ENCODE measurements at regions not wholly inside any gene's neighbourhood (a gene's known extent, or its start where the extent isn't known, plus 50 kb on each side); places are given as distances from the start of the nearest gene placed in this dataset.

DNA sequence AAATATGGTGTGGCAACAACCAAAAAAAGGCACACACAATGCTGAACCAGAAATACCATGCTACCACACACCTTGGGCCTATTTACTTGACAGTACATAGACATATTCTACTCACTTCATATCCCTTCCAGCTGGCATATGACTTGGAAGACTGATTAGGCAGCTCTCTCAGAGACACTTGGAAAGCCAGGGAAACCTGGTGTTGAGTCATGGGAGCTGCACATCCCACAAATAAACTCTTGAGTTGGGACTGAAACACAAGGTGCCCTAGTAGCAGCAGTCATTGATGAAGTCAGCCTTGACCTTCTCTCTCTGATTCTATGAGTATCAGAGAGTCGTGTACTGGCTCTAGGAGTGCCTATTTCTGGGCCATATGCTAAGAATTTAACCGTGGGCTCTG lies 776.6 kb upstream of the LCORL start:
- no peaks in the 10 kb centered on the region for H3K4me1 ChIP-seq (ENCODE audit: control insufficient read depth, insufficient read depth, low read length, poor library complexity, severe bottlenecking)
- DNase-seq: no peak
- no peak overlapping the region for H3K27ac ChIP-seq (ENCODE audit: insufficient read depth, low read length, poor library complexity, severe bottlenecking)

DNA sequence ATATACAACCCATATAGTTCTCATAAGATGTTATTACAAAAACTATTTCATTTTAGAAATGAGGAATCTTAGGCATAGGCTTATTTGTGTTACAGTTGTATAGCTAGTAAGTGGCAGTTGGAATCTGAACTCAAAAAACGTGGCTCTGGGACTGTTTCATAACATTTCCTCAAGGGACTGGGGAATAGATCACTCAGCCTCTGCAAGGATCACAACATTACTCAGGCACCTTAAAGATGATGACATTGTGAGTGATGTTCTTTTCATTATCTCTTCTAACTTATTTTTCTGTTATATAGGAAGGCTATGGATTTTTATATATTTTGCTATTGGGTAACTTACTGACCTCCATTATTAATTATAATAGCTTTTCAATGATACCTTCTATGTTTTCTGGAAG lies 774.2 kb upstream of the LCORL start:
- no peaks in the 10 kb centered on the region for H3K27me3 ChIP-seq (replicated peaks; ENCODE audit: control insufficient read depth, insufficient read depth, low read length, poor library complexity, severe bottlenecking)
- no peak overlapping the region for H3K4me3 ChIP-seq (ENCODE audit: insufficient read depth, low read depth, low read length, poor library complexity, severe bottlenecking)
- no peak for DNase-seq
- no peaks in the 10 kb centered on the region for H3K4me1 ChIP-seq (ENCODE audit: control insufficient read depth, insufficient read depth, low read length, poor library complexity, severe bottlenecking)
- no peaks in the 10 kb centered on the region for H3K9me3 ChIP-seq (ENCODE audit: control insufficient read depth, low read length)
- no peaks in the 10 kb centered on the region for H3K36me3 ChIP-seq (ENCODE audit: control insufficient read depth, insufficient read depth, low read length)
- no peak overlapping the region for H3K27ac ChIP-seq (ENCODE audit: insufficient read depth, low read length, poor library complexity, severe bottlenecking)

More for the DNA sequence above, 776.6 kb upstream of the LCORL start:
- Histone ChIP-seq H3K36me3 (ENCODE audit: control insufficient read depth, insufficient read depth, low read length) (no peaks in the 10 kb centered on the region), H3K9me3 (ENCODE audit: control insufficient read depth, low read length) (no peaks in the 10 kb centered on the region), H3K4me3 (ENCODE audit: insufficient read depth, low read depth, low read length, poor library complexity, severe bottlenecking) (no peak overlapping the region), H3K27me3 (replicated peaks; ENCODE audit: control insufficient read depth, insufficient read depth, low read length, poor library complexity, severe bottlenecking) (no peaks in the 10 kb centered on the region)

DNA sequence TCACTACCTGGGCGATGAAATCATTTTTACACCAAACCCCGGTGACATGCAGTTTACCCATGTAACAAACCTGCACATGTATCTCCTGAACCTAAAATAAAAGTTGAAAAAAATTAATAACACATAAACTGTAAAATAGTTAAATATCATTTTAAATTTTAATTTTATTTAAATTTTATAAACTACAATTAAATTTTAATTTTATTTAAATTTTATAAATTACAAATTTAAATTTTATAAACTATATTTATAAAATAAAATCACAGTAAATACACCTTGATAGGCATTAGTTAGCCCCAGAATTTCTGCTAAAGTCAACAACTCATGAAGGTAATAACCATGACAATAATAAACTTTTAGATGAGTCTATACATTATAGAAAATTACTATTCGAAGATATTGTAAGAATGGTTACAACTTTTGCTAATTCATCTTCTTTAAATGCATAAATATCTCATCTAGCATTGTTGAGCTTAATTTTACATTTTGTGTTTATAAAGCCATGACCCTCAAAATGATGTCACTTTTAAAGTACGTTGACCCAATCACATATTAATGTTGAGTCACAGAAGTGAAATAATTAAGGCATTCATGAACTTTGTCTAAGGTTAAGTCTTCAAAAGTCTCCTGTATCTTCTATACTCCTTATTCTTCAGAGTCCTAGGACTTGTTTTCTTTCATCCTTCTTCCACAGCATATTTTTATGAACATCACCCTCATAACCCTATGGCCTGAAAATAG lies 755.8 kb upstream of the LCORL start:
- Histone ChIP-seq H3K27me3 (replicated peaks; ENCODE audit: control insufficient read depth, insufficient read depth, low read length, poor library complexity, severe bottlenecking) (no peaks in the 10 kb centered on the region), H3K36me3 (ENCODE audit: control insufficient read depth, insufficient read depth, low read length) (no peaks in the 10 kb centered on the region), H3K4me1 (ENCODE audit: control insufficient read depth, insufficient read depth, low read length, poor library complexity, severe bottlenecking) (no peaks in the 10 kb centered on the region), H3K4me3 (ENCODE audit: insufficient read depth, low read depth, low read length, poor library complexity, severe bottlenecking) (no peak overlapping the region), H3K9me3 (ENCODE audit: control insufficient read depth, low read length) (no peaks in the 10 kb centered on the region), H3K27ac (ENCODE audit: insufficient read depth, low read length, poor library complexity, severe bottlenecking) (no peak overlapping the region)
- DNase-seq: no peak

DNA sequence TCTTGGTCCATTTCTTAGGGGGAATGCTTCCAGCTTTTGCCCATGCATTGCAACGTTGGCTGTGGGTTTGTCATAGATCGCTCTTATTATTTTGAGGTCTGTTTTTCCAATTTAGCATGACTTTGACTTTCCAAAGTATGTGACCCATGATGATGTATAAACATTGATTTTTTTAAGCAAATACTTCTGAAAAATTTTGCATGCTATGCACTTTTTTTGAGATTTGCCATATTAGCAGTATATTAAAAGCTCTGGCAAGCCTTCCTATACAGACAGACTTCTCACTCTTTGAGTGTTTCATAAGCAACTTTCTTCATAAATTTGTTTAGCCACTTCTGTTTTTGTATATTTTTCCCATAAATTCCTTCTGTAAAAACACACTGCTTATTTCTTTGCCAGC lies 746.4 kb upstream of the LCORL start:
- Histone ChIP-seq H3K27ac (ENCODE audit: insufficient read depth, low read length, poor library complexity, severe bottlenecking) (no peak overlapping the region), H3K4me3 (ENCODE audit: insufficient read depth, low read depth, low read length, poor library complexity, severe bottlenecking) (no peak overlapping the region), H3K36me3 (ENCODE audit: control insufficient read depth, insufficient read depth, low read length) (no peaks in the 10 kb centered on the region), H3K27me3 (replicated peaks; ENCODE audit: control insufficient read depth, insufficient read depth, low read length, poor library complexity, severe bottlenecking) (no peaks in the 10 kb centered on the region), H3K4me1 (ENCODE audit: control insufficient read depth, insufficient read depth, low read length, poor library complexity, severe bottlenecking) (no peaks in the 10 kb centered on the region), H3K9me3 (ENCODE audit: control insufficient read depth, low read length) (no peaks in the 10 kb centered on the region)
- no peak for DNase-seq

DNA sequence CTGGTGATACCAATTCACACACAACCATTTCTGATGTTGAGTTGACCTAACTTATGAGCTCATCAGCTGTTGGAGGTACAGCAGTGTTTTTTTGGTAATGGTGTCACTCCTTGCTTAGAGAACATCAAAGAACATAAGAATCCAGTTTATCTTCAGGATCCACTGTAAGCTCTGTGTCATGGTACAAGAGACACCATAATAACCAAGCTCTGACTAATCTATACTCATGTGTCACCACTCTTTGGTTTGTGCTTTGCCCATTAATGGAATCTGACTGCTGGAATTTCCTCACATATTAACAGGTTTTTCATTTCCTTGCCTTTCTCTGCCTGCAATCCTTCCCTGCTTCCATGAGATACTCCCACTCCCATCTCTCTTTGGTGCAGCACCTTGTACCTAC lies 735.1 kb upstream of the LCORL start:
- no peak overlapping the region for H3K27ac ChIP-seq (ENCODE audit: insufficient read depth, low read length, poor library complexity, severe bottlenecking)
- no peak overlapping the region for H3K4me3 ChIP-seq (ENCODE audit: insufficient read depth, low read depth, low read length, poor library complexity, severe bottlenecking)
- H3K36me3 ChIP-seq (ENCODE audit: control insufficient read depth, insufficient read depth, low read length): no peaks in the 10 kb centered on the region
- H3K27me3 ChIP-seq (replicated peaks; ENCODE audit: control insufficient read depth, insufficient read depth, low read length, poor library complexity, severe bottlenecking): no peaks in the 10 kb centered on the region
- DNase-seq: no peak
- H3K9me3 ChIP-seq (ENCODE audit: control insufficient read depth, low read length): no peaks in the 10 kb centered on the region
- H3K4me1 ChIP-seq (ENCODE audit: control insufficient read depth, insufficient read depth, low read length, poor library complexity, severe bottlenecking): no peaks in the 10 kb centered on the region

DNA sequence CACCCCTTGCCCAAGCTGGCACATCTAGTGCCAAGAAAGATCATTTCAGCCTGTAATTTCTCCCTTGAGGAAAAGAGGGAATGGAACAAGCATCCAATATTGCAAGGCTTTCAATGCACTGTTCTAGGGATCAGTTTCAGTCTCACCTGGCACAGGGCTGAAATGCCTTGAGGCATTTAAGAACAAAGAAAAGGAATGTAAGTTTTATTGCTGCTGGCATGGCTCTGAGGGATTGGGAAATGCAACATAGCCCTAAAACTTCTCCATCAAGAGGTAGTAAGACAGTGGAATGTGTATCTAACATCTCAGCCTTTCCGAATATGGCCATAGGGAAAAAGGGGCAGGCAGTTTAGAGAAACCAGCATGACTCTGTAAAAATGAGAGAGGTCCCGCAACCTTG lies 732.6 kb upstream of the LCORL start:
- no peaks in the 10 kb centered on the region for H3K27me3 ChIP-seq (replicated peaks; ENCODE audit: control insufficient read depth, insufficient read depth, low read length, poor library complexity, severe bottlenecking)
- H3K4me1 ChIP-seq (ENCODE audit: control insufficient read depth, insufficient read depth, low read length, poor library complexity, severe bottlenecking): no peaks in the 10 kb centered on the region
- H3K4me3 ChIP-seq (ENCODE audit: insufficient read depth, low read depth, low read length, poor library complexity, severe bottlenecking): no peak overlapping the region
- no peak for DNase-seq
- H3K36me3 ChIP-seq (ENCODE audit: control insufficient read depth, insufficient read depth, low read length): no peaks in the 10 kb centered on the region
- H3K27ac ChIP-seq (ENCODE audit: insufficient read depth, low read length, poor library complexity, severe bottlenecking): no peak overlapping the region
- no peaks in the 10 kb centered on the region for H3K9me3 ChIP-seq (ENCODE audit: control insufficient read depth, low read length)

DNA sequence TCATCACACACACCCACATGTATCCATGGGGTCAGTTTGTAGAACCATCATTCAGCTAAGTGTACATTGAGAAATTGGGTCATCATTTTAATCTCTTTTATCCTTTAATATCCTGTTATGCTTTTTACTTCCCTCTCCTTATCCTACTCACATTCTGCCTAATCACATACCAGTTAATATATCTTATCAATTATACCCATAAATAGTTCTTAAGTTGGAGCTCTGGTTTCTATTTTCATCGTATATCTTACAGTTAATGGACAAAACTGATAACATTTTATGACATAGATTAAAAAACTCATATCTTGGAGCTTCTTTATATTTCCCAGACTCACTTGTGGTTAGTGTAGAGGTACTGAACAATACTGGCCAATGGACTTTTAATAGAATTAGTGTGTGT lies 729.5 kb upstream of the LCORL start:
- H3K4me3 ChIP-seq (ENCODE audit: insufficient read depth, low read depth, low read length, poor library complexity, severe bottlenecking): no peak overlapping the region
- no peaks in the 10 kb centered on the region for H3K36me3 ChIP-seq (ENCODE audit: control insufficient read depth, insufficient read depth, low read length)
- no peaks in the 10 kb centered on the region for H3K4me1 ChIP-seq (ENCODE audit: control insufficient read depth, insufficient read depth, low read length, poor library complexity, severe bottlenecking)
- DNase-seq: no peak
- no peaks in the 10 kb centered on the region for H3K27me3 ChIP-seq (replicated peaks; ENCODE audit: control insufficient read depth, insufficient read depth, low read length, poor library complexity, severe bottlenecking)
- H3K9me3 ChIP-seq (ENCODE audit: control insufficient read depth, low read length): no peaks in the 10 kb centered on the region
- H3K27ac ChIP-seq (ENCODE audit: insufficient read depth, low read length, poor library complexity, severe bottlenecking): no peak overlapping the region

DNA sequence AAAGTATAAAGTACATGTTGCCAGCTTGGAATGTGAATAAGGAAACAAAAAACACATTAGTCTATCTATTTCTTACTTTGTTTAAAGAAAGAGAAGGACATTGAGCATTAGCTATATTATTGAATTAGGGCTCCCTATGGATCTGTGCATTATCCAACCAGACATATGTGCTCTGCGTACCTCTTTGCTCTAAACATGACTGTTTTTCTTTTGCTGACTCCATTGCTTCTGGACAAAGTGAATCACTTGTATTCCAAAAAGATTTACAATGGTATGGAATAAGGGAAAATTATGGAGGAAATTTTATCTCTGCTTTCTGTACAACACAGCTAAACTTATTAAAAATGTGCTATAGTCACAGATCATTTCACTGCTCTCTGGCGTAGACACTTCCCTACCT lies 727.8 kb upstream of the LCORL start:
- H3K27ac ChIP-seq (ENCODE audit: insufficient read depth, low read length, poor library complexity, severe bottlenecking): no peak overlapping the region
- no peaks in the 10 kb centered on the region for H3K36me3 ChIP-seq (ENCODE audit: control insufficient read depth, insufficient read depth, low read length)
- H3K4me1 ChIP-seq (ENCODE audit: control insufficient read depth, insufficient read depth, low read length, poor library complexity, severe bottlenecking): no peaks in the 10 kb centered on the region
- no peaks in the 10 kb centered on the region for H3K27me3 ChIP-seq (replicated peaks; ENCODE audit: control insufficient read depth, insufficient read depth, low read length, poor library complexity, severe bottlenecking)
- DNase-seq: no peak
- H3K4me3 ChIP-seq (ENCODE audit: insufficient read depth, low read depth, low read length, poor library complexity, severe bottlenecking): no peak overlapping the region
- no peaks in the 10 kb centered on the region for H3K9me3 ChIP-seq (ENCODE audit: control insufficient read depth, low read length)

DNA sequence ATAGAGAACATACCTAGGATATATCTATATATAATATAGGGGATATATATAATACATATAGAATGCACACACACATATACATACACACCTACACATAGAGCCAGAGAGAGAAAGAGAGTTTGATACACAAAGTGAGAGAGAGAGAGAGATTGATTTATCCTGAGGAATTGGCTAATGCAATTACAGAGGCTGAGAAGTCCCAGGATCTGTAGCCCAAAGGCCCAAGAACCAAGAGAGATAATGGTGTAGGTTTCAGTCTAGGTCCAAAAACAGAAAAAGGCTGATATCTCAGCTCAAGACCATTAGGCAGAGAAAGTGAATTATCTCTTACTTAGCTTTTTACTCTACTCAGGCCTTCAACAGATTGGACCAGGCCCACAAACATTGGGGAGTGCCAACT lies 715.0 kb upstream of the LCORL start:
- Histone ChIP-seq H3K27ac (ENCODE audit: insufficient read depth, low read length, poor library complexity, severe bottlenecking) (no peak overlapping the region), H3K9me3 (ENCODE audit: control insufficient read depth, low read length) (no peaks in the 10 kb centered on the region), H3K36me3 (ENCODE audit: control insufficient read depth, insufficient read depth, low read length) (no peaks in the 10 kb centered on the region), H3K27me3 (replicated peaks; ENCODE audit: control insufficient read depth, insufficient read depth, low read length, poor library complexity, severe bottlenecking) (no peaks in the 10 kb centered on the region), H3K4me3 (ENCODE audit: insufficient read depth, low read depth, low read length, poor library complexity, severe bottlenecking) (no peak overlapping the region), H3K4me1 (ENCODE audit: control insufficient read depth, insufficient read depth, low read length, poor library complexity, severe bottlenecking) (no peaks in the 10 kb centered on the region)
- no peak for DNase-seq

DNA sequence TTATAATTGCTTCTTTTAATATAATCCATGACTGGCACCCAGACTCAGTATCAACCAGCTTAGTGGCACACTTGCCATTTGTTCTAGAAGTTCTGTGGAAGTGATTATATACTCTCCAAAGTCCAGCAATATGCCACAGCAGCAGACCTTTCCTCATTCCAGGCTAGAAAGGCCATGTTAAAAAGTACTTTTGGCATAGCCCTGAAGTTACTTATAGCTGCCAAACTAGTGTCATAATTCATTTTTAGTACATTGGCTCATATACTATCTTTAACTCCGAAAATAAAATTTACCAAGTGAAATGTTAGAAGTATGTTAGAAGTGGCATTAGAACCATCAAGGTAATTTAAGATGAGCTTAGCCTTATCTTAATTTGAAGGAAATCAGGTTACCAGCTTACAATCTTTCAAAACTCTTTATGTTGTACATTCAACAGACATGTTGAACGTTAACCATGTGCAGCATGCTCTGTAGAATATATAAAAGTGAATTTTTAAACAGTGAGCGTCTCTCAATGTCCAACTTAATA lies 714.2 kb upstream of the LCORL start:
- DNase-seq: no peak
- Histone ChIP-seq H3K27me3 (replicated peaks; ENCODE audit: control insufficient read depth, insufficient read depth, low read length, poor library complexity, severe bottlenecking) (no peaks in the 10 kb centered on the region), H3K4me3 (ENCODE audit: insufficient read depth, low read depth, low read length, poor library complexity, severe bottlenecking) (no peak overlapping the region), H3K9me3 (ENCODE audit: control insufficient read depth, low read length) (no peaks in the 10 kb centered on the region), H3K4me1 (ENCODE audit: control insufficient read depth, insufficient read depth, low read length, poor library complexity, severe bottlenecking) (no peaks in the 10 kb centered on the region), H3K27ac (ENCODE audit: insufficient read depth, low read length, poor library complexity, severe bottlenecking) (no peak overlapping the region), H3K36me3 (ENCODE audit: control insufficient read depth, insufficient read depth, low read length) (no peaks in the 10 kb centered on the region)
